ENCODE measurements at regions not wholly inside any gene's neighbourhood (a gene's known extent, or its start where the extent isn't known, plus 50 kb on each side); places are given as distances from the start of the nearest gene placed in this dataset.

DNA sequence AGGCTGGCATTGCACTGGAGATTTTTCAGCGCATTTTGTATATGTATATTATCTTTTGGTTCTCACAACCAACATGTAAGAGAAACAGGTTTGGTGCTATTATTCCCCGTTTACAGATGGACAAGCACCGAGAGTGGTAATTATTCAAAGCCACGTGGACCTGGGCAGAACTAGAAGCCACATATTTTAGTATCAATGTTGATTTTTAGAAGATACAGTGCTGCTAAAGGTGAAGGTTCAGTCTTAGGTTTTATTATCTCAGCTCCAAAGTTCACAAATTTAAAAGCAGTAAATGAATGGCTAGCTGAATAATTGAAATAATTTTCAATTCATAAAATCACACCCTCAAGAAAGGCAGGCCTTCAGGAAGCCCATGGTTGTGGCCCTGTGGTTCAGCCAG is 400.6 kb upstream of the ID2 start:
- TF ChIP-seq POLR2A (IDR thresholded peaks at IDR 0.05) = no peak
- TF ChIP-seq, protein P1, sequence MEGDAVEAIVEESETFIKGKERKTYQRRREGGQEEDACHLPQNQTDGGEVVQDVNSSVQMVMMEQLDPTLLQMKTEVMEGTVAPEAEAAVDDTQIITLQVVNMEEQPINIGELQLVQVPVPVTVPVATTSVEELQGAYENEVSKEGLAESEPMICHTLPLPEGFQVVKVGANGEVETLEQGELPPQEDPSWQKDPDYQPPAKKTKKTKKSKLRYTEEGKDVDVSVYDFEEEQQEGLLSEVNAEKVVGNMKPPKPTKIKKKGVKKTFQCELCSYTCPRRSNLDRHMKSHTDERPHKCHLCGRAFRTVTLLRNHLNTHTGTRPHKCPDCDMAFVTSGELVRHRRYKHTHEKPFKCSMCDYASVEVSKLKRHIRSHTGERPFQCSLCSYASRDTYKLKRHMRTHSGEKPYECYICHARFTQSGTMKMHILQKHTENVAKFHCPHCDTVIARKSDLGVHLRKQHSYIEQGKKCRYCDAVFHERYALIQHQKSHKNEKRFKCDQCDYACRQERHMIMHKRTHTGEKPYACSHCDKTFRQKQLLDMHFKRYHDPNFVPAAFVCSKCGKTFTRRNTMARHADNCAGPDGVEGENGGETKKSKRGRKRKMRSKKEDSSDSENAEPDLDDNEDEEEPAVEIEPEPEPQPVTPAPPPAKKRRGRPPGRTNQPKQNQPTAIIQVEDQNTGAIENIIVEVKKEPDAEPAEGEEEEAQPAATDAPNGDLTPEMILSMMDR (IDR thresholded peaks at IDR 0.05) = no peak
